ENCODE measurements at regions not wholly inside any gene's neighbourhood (a gene's known extent, or its start where the extent isn't known, plus 50 kb on each side); places are given as distances from the start of the nearest gene placed in this dataset.

DNA sequence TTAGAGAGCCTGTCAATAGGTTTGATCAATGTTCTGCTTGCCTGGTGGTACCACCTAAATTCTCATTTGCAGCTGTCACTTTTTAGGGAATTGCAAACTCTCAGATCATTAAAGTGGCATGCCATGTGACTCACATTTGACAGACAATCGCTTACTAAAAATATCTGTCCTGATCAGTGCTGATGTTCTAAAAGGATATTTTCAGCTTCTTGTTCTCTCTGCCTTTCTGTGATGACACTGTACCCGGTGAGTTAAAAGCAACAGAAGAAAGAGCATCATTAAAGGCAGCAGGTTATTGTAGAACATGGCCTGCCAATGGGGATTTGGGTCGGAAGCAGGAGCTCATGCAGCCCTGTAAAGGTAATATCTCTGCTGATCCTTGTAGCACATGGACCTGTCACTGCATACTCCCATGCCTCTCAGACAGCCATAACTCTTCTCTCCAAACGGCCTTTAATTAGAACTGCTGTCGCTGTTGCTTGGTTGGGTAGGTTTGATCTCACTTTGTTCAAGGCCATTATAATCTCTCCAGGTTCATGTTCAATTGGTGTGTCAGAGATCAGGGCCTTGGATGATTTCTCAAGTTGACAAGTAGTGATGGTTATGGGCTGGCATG, 441.3 kb upstream of the DEPDC1 start:
- H3K4me3 Mint-ChIP-seq = no peak overlapping the region
- TF ChIP-seq, protein P1, sequence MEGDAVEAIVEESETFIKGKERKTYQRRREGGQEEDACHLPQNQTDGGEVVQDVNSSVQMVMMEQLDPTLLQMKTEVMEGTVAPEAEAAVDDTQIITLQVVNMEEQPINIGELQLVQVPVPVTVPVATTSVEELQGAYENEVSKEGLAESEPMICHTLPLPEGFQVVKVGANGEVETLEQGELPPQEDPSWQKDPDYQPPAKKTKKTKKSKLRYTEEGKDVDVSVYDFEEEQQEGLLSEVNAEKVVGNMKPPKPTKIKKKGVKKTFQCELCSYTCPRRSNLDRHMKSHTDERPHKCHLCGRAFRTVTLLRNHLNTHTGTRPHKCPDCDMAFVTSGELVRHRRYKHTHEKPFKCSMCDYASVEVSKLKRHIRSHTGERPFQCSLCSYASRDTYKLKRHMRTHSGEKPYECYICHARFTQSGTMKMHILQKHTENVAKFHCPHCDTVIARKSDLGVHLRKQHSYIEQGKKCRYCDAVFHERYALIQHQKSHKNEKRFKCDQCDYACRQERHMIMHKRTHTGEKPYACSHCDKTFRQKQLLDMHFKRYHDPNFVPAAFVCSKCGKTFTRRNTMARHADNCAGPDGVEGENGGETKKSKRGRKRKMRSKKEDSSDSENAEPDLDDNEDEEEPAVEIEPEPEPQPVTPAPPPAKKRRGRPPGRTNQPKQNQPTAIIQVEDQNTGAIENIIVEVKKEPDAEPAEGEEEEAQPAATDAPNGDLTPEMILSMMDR (IDR thresholded peaks at IDR 0.05; ENCODE audit: unreplicated experiment) = no peak
- DNase-seq (ENCODE audit: low spot score in 2 of 2, unreplicated experiment in 2 of 2) = no peak
- H3K9me3 Mint-ChIP-seq = peaks cover 4% of the 10 kb centered on the region
- no peaks in the 10 kb centered on the region for H3K4me1 Mint-ChIP-seq
- H3K36me3 Mint-ChIP-seq = no peaks in the 10 kb centered on the region
- no peaks in the 10 kb centered on the region for H3K27me3 Mint-ChIP-seq (ENCODE audit: low read depth)
- H3K27ac Mint-ChIP-seq = no peak overlapping the region

DNA sequence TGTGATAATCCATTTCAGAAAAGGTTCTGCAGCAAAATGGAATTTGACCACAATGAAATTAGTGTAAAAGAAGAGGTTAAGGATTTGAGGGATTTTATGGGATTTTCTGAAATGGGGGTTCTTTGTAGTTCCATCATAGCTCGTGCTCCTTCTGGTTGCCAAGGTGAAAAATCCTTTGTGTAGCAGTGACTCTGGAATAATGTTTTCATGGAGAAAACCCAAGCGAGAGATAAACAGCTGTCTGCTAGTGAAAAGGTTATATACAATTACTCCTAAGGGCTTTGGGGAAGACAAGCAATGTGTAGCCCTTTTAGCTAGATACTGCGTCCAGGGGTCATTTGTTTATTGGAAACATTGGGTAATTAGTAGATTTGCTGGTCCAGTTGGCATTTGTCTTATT, 453.2 kb upstream of the DEPDC1 start:
- Mint-ChIP-seq H3K27me3 (ENCODE audit: low read depth) (no peaks in the 10 kb centered on the region), H3K4me1 (no peaks in the 10 kb centered on the region), H3K36me3 (no peaks in the 10 kb centered on the region), H3K9me3 (peaks cover 9% of the 10 kb centered on the region), H3K27ac (no peak overlapping the region), H3K4me3 (no peak overlapping the region)
- no peak for DNase-seq (ENCODE audit: low spot score in 2 of 2, unreplicated experiment in 2 of 2)
- TF ChIP-seq, protein P1 (IDR thresholded peaks at IDR 0.05; ENCODE audit: unreplicated experiment) = no peak

DNA sequence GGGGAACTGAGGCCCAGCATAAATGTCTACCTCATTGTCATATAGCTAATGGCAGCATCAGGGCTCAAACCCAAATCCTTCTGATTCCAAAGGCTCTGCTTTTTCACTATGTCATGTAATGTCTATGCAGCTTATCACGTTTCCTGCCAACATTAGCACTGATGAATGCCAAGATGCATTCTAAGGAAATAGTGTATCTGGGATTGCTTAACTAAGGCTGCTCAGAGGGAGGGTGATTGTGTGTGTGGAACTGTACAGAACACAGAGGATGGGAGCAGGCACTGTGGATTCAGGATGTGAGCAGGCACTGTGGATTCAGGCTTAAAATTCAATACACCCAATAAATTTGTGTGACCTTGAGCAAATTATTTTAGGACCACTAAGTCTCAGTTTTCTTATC, 456.4 kb upstream of the DEPDC1 start:
- H3K36me3 Mint-ChIP-seq = no peaks in the 10 kb centered on the region
- peaks cover 4% of the 10 kb centered on the region for H3K4me1 Mint-ChIP-seq
- no peak overlapping the region for H3K27ac Mint-ChIP-seq
- no peak for DNase-seq (ENCODE audit: low spot score in 2 of 2, unreplicated experiment in 2 of 2)
- no peak overlapping the region for H3K4me3 Mint-ChIP-seq
- H3K27me3 Mint-ChIP-seq (ENCODE audit: low read depth) = no peaks in the 10 kb centered on the region
- TF ChIP-seq, protein P1 (IDR thresholded peaks at IDR 0.05; ENCODE audit: unreplicated experiment) = no peak
- peaks cover 9% of the 10 kb centered on the region for H3K9me3 Mint-ChIP-seq

DNA sequence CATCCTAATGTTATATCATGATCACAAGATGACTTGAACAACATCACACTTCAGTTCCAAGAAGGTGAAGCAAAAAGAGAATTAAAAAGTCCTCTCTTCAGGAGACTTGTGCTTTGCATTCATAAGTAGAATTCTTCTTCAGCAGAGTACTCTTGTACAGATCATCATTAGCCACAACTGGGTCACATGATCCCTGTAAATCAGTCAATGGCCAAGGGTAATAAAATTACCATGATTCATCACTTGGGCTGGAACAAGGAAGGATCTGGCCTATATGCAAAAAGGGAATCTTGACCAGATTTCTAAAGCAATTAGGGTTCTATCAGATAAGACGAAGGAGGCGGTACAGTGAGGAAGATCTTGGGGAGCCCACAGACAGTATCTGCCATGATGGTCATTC, 458.0 kb upstream of the DEPDC1 start:
- TF ChIP-seq, protein P1 (IDR thresholded peaks at IDR 0.05; ENCODE audit: unreplicated experiment) = no peak
- H3K27ac Mint-ChIP-seq = no peak overlapping the region
- DNase-seq (ENCODE audit: low spot score in 2 of 2, unreplicated experiment in 2 of 2) = no peak
- peaks cover 4% of the 10 kb centered on the region for H3K4me1 Mint-ChIP-seq
- H3K4me3 Mint-ChIP-seq = no peak overlapping the region
- no peaks in the 10 kb centered on the region for H3K36me3 Mint-ChIP-seq
- peaks cover 9% of the 10 kb centered on the region for H3K9me3 Mint-ChIP-seq
- no peaks in the 10 kb centered on the region for H3K27me3 Mint-ChIP-seq (ENCODE audit: low read depth)

DNA sequence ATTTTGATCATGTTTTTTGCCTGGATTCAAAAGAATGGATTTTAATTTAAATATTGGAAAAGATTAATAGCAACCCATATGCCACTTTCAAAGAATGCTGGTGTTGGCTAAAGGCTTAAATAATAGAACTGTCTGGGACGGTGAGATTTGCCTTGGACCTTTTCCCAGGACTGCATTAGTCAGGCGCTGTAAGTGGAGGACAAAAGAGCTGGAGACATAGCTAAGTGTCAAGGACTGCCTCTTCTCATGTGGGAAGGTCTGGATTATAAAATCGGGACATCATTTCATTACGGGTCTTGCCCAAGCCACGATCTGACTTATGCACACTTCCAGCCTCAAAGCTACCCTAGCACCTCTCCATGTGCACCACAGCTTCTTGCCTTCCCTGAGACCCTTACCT, 458.5 kb upstream of the DEPDC1 start:
- no peak for DNase-seq (ENCODE audit: low spot score in 2 of 2, unreplicated experiment in 2 of 2)
- Mint-ChIP-seq H3K4me1 (peaks cover 4% of the 10 kb centered on the region), H3K4me3 (no peak overlapping the region), H3K27me3 (ENCODE audit: low read depth) (no peaks in the 10 kb centered on the region), H3K36me3 (no peaks in the 10 kb centered on the region), H3K9me3 (peaks cover 9% of the 10 kb centered on the region), H3K27ac (no peak overlapping the region)
- TF ChIP-seq, protein P1 (IDR thresholded peaks at IDR 0.05; ENCODE audit: unreplicated experiment) = no peak

DNA sequence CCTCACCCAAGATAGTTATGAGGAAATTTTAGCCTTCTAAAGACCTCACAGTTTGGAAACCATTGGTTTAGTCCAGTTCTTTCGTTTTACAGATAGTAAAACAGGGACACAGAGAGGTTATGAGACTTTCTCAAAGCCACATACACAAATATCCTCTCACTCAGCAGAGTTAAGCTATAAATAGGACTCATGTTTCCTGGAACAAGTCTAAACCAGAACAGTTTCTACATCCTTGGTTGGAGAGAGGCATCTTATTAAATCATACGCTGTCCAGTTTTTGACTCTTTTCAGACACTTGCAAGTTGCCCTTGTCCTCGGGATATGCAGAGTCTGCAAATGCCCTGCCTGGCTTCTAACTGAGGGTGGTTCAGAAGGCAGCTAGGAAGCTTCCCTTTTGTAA, 462.1 kb upstream of the DEPDC1 start:
- no peak for DNase-seq (ENCODE audit: low spot score in 2 of 2, unreplicated experiment in 2 of 2)
- TF ChIP-seq, protein P1 (IDR thresholded peaks at IDR 0.05; ENCODE audit: unreplicated experiment) = no peak
- Mint-ChIP-seq H3K4me3 (no peak overlapping the region), H3K36me3 (no peaks in the 10 kb centered on the region), H3K9me3 (no peaks in the 10 kb centered on the region), H3K27ac (no peak overlapping the region), H3K4me1 (peaks cover 4% of the 10 kb centered on the region), H3K27me3 (ENCODE audit: low read depth) (no peaks in the 10 kb centered on the region)

All from mesothelial cell of epicardium (in vitro differentiated cells).